ENCODE measurements at regions not wholly inside any gene's neighbourhood (a gene's known extent, or its start where the extent isn't known, plus 50 kb on each side); places are given as distances from the start of the nearest gene placed in this dataset.
"Not testable (repeated sequence)": the region's sequence is repeated elsewhere in the genome, so short reads cannot be mapped to it uniquely, and the experiment has no call there.

DNA sequence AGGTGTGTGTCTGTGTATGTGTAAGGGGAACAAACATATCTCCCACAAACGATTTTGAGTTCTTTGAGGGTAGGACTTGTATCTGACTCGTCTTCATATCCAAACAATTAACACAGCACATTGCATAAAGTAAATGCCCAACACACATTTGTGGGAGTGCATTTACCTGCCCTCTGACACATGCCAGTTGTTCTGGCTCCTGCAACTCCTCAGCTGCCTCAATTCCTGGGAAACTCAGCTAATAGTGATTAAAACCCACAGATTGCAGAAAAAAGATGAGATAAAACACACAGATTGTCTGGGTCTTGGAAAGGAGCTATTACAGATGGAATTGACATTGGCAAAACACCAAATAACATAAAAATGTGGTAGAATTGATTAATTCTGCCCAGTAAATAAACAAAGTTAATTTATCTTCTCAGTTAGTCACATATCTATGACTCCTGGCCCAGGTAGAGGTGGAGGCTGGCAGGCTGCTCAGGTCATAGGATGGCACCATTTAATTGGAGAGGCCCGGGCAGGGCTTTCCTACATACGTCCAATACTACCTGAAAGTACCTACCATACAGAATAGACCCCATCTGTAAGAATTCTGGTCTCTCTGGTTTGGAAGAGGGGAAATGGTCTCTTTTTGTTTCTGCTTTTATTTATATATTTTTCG lies 71.5 kb upstream of the IFNGR1 start:
- DNase-seq = no peak
- H3K4me3 ChIP-seq = no peak overlapping the region
- H3K27ac ChIP-seq = no peak overlapping the region
- H3K27me3 ChIP-seq = no peaks in the 10 kb centered on the region
- no peaks in the 10 kb centered on the region for H3K36me3 ChIP-seq
- peaks cover 15% of the 10 kb centered on the region for H3K4me1 ChIP-seq
- no peaks in the 10 kb centered on the region for H3K9me3 ChIP-seq (replicated peaks)

DNA sequence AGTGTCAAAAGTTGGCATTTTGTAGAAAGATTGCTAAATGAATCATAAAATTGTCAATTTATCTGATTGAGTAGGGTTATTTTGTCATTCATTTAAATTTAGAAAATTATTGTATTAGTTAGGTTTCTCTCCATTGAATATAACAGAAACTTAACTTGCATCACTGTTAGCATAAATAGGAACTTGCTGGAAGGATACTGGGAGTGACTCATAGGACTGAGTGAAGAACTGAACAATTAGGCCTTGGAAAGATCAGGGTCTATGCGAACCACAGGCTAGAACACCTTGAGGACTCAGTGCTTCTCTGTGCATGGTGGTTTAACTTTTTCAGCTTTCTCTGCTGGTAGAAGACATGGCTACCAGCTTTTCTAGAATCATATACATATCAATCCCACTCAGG lies 67.7 kb upstream of the IFNGR1 start:
- no peaks in the 10 kb centered on the region for H3K27me3 ChIP-seq
- no peaks in the 10 kb centered on the region for H3K9me3 ChIP-seq (replicated peaks)
- H3K36me3 ChIP-seq = no peaks in the 10 kb centered on the region
- H3K4me3 ChIP-seq = no peak overlapping the region
- H3K4me1 ChIP-seq = peaks cover 12% of the 10 kb centered on the region
- H3K27ac ChIP-seq = no peak overlapping the region
- DNase-seq = no peak

DNA sequence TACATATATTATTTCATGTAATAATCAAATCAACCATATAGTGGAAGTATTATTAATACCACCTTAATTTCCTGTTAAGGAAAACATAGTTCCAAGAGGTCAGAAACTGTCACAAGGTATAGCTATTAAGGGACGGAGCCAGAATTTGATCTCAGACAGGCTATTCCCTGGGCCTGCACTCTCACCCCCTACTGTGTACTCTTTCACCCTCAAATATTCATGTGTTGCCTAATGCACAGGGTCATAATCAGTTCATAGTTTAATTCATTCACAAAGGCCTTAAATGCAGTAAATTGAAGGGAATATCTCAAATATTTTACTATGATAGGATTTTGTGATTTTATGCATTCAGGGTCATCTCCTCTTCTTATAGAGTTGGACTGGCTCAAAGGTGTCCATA lies 67.2 kb upstream of the IFNGR1 start:
- no peak for DNase-seq
- Histone ChIP-seq H3K9me3 (replicated peaks) (no peaks in the 10 kb centered on the region), H3K27ac (no peak overlapping the region), H3K4me1 (peaks cover 7% of the 10 kb centered on the region), H3K27me3 (no peaks in the 10 kb centered on the region), H3K4me3 (no peak overlapping the region), H3K36me3 (no peaks in the 10 kb centered on the region)

DNA sequence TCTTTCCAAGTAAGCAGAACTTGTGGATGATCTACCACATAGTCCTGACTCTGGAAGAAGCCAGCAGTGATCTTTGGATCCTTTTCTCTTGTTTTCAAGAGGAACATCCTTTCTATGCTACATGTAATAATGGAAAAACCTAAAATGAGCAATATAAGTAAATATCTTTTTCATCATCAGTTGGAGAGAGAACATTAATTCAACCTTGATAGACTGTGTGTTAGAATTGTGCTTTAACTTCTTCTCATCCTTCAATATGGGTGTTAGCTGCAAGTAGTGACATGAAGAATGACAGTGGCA lies 65.6 kb upstream of the IFNGR1 start:
- Histone ChIP-seq H3K4me1 (peaks cover 2% of the 10 kb centered on the region; the same call in 1 of the 2 replicates), H3K4me3 (no peak overlapping the region), H3K9me3 (replicated peaks) (no peaks in the 10 kb centered on the region), H3K27ac (no peak overlapping the region), H3K36me3 (no peaks in the 10 kb centered on the region), H3K27me3 (no peaks in the 10 kb centered on the region)
- no peak for DNase-seq

DNA sequence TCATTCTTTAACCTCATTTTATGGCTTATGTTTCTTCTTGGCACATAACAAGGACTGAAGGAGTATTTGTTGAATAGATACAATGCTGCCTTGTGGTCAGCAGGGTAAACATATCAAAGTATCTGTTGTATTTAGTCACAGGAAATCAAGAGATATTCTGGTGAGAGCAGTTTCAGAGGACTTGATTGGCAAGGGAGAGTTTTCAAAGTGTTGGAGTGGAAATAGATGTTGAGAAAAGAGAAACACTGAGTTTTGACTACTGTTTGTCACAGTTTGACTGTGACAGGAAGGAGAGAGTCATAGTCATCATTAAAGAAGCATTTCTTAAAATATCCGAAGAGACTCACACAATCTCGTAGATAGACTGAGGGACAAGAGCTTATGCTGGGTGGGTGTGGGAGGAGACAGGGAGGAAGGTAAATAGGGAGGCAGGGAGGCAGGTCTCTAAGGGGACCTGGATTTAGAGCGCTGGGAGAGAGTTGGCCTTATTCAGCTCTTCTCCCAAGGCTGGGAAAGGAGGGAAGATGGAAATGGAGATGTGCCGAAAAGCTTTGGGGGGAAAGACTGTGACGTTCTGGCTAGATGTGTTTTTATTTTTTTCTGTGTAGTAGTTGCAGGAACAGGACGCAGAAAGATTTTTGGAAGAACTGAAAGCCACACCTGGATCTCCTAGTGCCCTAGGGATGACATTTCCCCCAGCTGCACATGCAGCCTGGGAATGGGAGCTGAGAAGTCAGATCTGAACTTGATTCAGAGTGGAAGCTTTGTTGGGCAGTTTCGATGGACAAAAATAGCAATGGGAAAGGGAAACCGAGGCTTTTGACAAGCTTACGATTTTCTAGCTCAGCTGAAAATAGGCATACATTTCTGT lies 65.0 kb upstream of the IFNGR1 start:
- no peaks in the 10 kb centered on the region for H3K9me3 ChIP-seq (replicated peaks)
- H3K4me1 ChIP-seq = peaks cover 2% of the 10 kb centered on the region; the same call in 1 of the 2 replicates
- H3K4me3 ChIP-seq = no peak overlapping the region
- H3K27ac ChIP-seq = no peak overlapping the region
- DNase-seq = no peak
- no peaks in the 10 kb centered on the region for H3K36me3 ChIP-seq
- no peaks in the 10 kb centered on the region for H3K27me3 ChIP-seq

DNA sequence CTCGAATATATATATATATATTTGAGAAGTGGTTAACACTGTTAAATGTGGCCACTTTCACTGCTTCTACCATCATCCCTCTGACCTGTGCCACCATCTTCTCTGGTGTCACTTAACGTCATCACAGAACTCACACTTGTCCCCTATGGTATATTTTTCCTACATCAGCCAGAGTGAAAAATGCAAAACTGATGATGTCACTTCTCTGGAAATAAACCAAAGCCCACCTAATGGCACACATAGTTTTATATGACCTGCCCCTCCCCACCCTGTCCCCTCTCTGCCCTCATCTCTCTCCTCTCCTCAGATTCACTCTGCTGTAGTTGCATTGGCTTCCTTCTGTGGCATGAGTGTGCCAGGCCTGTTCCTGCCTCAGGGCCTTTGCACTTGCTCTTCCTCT lies 63.9 kb upstream of the IFNGR1 start:
- H3K4me1 ChIP-seq = peaks cover 2% of the 10 kb centered on the region; the same call in 1 of the 2 replicates

DNA sequence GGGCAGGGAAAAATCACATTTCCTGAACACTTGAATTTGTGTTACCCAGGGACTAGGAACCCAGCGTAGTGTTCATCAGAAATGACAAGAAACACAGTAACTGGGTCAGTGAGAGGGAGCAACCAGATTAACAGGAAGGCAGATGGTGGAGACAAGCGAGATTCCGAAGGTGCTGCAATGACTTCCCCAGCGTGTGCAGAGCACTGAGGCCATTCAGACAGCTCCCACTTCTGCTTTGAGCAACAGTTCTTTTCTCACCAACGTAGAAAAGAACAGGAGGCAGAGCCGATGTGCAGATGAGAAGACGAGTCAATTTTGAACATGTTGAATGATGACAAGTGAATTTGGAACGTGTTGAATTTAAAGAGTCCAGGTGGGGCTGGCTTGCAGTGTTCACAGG lies 63.1 kb upstream of the IFNGR1 start:
- Histone ChIP-seq H3K36me3 (no peaks in the 10 kb centered on the region), H3K4me1 (peaks cover 8% of the 10 kb centered on the region), H3K27me3 (no peaks in the 10 kb centered on the region), H3K9me3 (replicated peaks) (no peaks in the 10 kb centered on the region), H3K27ac (no peak overlapping the region), H3K4me3 (no peak overlapping the region)
- DNase-seq = no peak

More for the DNA sequence above, 63.9 kb upstream of the IFNGR1 start:
- Histone ChIP-seq H3K27me3 (no peaks in the 10 kb centered on the region), H3K36me3 (no peaks in the 10 kb centered on the region), H3K4me3 (no peak overlapping the region), H3K9me3 (replicated peaks) (no peaks in the 10 kb centered on the region), H3K27ac (no peak overlapping the region)
- no peak for DNase-seq

DNA sequence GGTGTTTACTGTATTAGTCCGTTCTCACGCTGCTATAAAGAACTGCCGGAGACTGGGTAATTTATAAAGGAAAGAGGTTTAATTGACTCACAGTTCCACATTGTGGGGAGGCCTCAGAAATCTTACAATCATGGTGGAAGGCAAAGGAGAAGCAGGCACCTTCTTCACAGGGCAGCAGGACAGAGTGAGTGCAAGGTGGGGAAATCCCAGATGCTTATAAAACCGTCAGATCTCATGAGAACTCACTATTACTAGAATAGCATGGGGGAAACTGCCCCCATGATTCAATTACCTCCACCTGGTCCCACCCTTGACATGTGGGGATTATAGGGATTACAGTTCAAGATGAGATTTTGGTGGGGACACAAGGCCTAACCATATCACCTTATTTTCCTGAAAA lies 60.1 kb upstream of the IFNGR1 start:
- H3K36me3 ChIP-seq; DNase-seq; H3K27ac ChIP-seq; H3K9me3 ChIP-seq (replicated peaks); H3K4me3 ChIP-seq; H3K27me3 ChIP-seq: not testable (repeated sequence)
- peaks cover 14% of the 10 kb centered on the region for H3K4me1 ChIP-seq

DNA sequence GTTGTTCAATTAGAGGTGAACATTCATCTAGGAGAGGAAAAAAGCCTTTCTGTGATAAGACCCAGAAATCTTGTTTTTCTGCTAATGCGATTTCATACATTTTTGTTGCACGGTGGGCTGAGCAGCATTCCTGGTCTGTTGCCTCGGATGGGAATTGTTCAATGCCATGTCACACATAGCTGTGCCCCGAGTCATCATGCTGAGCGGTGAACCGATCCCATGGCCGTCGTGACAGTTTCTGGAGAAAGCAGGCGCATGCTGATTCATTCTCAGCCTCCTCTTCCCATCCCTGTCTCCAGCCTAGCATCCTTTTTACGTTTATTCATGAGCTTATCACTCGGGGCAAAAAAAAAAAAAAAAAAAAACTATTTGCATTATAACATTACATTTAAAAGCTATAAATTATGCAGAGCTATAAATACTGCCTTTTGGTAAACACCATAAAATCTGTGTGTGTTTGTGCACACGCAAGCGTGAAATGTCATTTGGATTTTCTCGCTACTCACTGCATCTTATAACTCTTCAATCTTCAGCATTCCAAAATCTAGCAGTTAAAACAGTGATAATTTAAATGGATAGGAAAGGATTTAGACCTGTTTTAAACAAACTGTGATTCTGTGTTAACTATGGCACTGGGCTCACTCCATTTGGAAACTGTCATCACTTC lies 58.9 kb upstream of the IFNGR1 start:
- Histone ChIP-seq H3K4me1 (peaks cover 12% of the 10 kb centered on the region), H3K36me3 (no peaks in the 10 kb centered on the region), H3K9me3 (replicated peaks) (no peaks in the 10 kb centered on the region), H3K27ac (peak overlapping the region; percentile 55), H3K4me3 (no peak overlapping the region), H3K27me3 (no peaks in the 10 kb centered on the region)
- DNase-seq = peak; percentile 51 to 61

DNA sequence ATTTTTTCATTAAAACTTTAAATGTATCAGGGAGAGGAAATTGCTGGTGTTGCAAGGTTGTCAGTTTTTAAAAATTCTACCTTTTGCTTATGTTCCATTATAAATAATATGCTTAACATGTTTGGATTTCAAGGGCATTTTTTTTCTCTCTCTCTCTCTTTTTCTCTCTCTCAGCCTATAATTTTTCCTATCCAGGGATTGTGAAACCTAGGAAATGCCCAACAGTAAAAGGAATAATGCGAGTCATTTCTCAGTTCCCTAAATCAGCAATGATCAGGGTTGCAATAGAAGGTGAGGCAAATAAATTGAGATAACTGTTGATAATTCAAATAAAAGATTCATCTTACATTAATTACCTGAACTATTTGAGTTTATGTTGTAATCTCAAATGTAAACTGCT lies 53.2 kb upstream of the IFNGR1 start:
- Histone ChIP-seq H3K4me1 (peaks cover 7% of the 10 kb centered on the region), H3K36me3 (no peaks in the 10 kb centered on the region), H3K4me3 (no peak overlapping the region), H3K9me3 (replicated peaks) (no peaks in the 10 kb centered on the region), H3K27me3 (no peaks in the 10 kb centered on the region), H3K27ac (no peak overlapping the region)
- DNase-seq = no peak

DNA sequence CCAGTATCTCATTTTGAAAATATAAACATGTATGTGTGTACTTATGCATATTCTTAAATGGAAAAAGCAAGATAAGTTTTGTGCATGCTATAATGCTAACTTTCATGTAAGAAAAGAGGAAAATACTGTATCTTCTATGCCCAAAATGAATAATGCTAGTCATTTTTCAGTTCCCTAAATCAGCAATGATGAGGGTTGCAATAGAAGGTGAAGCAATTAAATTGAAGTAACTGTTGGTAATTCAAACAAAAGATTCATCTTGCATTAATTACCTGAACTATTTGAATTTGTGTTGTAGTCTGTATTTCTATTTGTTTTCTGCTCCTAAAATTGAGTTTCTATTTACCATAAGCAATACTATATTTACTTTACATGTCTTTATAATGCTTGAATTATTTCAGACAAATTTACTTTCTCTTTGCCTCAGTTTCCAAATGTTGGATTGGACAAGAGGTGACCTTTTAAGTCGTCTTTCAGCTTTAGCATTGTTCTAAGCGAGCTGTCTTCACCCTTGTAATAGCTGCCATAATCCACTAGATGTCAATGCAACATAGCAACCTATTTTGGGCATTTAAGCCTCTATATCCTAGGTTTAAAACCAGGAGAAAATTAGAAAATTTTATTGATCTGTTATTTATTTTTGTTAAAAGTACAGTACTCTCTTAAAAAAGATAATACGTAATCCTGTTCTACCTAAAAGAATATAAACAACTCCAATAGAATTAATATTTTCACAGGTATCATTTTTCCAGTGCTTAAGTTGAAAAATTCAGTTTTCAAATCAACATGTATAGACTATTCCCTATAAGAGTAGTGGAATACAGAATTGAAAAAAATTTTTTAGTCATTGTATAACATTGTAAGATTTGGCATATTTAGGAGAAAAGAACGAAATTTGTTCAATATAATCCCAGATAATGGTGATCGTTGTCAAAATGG lies 52.3 kb upstream of the IFNGR1 start:
- no peak overlapping the region for H3K4me3 ChIP-seq
- DNase-seq = peak in 1 of 2 experiments; percentile 65

DNA sequence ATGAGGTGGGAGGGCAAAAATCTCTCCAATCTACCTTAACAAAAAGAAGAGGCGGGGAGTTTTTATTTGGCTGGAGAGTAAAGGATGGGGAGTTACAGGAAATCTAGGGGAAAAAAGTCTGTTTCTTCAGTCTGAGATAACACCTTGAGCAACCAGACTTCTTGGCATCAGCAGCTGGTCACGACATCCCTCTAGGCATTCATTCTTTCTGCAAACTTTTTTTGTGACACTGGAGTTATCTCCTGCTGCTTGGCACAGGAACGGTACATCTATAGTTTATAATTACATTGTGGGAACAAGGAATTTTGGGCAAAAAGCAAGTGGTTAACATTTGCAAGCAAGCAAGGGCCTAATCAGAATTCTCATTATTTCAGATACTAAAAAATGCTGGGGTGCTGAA lies 50.6 kb upstream of the IFNGR1 start:
- DNase-seq = no peak
- Histone ChIP-seq H3K4me3 (no peak overlapping the region), H3K4me1 (no peaks in the 10 kb centered on the region), H3K36me3 (no peaks in the 10 kb centered on the region), H3K27me3 (no peaks in the 10 kb centered on the region), H3K27ac (no peak overlapping the region), H3K9me3 (replicated peaks) (no peaks in the 10 kb centered on the region)

More for the DNA sequence above, 52.3 kb upstream of the IFNGR1 start:
- Histone ChIP-seq H3K27ac (no peak overlapping the region), H3K36me3 (no peaks in the 10 kb centered on the region), H3K27me3 (no peaks in the 10 kb centered on the region), H3K4me1 (no peaks in the 10 kb centered on the region), H3K9me3 (replicated peaks) (no peaks in the 10 kb centered on the region)

DNA sequence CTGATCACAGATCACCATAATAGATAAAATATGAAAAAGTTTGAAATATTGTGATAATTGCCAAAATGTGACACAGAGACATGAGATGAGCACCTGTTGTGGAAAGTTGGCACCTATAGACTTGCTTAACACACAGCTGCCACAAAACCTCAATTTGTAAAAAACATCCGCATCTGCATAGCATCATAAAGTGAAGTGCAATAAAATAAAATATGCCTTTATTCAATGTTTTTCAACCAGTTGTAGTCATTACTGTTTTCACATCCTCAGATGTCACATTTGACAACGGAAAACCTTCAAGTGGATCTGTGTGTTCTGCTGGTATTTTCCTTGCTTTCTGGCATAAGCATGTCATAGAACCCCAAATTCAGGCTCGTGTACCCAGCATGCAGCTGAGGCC lies 50.2 kb upstream of the IFNGR1 start:
- H3K4me3 ChIP-seq = no peak overlapping the region
- no peaks in the 10 kb centered on the region for H3K36me3 ChIP-seq
- H3K27ac ChIP-seq = no peak overlapping the region
- no peak for DNase-seq
- no peaks in the 10 kb centered on the region for H3K9me3 ChIP-seq (replicated peaks)
- H3K27me3 ChIP-seq = no peaks in the 10 kb centered on the region
- H3K4me1 ChIP-seq = no peaks in the 10 kb centered on the region
